ENCODE measurements at regions not wholly inside any gene's neighbourhood (a gene's known extent, or its start where the extent isn't known, plus 50 kb on each side); places are given as distances from the start of the nearest gene placed in this dataset.

DNA sequence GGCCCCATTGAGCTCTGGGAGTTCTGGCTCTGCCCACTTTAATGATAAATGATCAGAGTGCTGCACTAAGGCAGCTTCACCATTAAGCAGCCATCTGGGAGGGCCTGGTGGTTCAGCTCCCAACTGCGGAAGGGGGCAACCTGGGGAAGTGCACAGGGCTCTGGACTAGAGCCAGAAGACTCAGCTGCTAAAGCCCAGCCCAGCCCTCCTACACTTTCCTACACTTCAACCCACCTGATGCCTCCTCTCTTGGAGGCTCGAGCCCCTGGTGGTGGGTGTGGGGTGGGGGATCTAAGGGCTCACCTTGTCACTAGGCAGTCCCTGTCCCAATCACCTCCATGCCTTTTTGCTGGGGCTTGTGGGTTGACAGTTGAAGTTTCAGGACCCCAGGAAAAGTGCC, 60.6 kb upstream of the ANTXRL start:
- no peak overlapping the region for H3K4me3 ChIP-seq (ENCODE audit: insufficient read depth, low read depth, low read length)
- FAIRE-seq, result no peak

DNA sequence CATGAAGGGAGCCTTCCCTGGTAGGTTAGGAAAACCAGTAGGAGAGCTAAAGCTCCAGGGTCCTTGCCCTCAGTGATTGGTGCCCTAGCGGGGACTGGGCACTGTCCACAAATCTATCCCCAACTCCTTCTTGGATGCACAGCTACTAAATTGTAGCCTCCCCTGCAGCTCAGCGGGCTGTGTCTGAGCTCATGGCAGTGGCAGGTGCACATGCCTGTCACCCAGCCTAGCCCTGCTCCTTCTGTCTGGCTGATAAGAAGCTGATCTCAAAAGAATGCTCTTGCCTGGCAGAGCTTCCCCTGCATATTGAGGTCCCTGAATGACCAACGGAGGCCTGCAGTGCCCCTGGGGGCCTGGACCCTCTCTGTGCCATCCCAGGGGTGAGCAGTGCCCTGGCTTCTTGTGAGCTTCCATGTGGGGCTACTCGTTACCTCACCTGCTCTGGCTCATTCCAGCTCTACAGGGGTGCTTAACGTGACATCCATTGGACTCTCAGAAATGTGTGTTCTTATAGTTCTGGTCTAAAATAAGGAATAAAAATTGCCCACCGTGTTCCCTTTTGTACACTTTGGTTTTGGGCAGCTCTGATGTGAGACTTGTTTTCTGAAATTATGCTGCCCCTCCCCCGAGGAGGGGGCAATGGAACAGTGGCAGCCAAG, 59.8 kb upstream of the ANTXRL start:
- no peak overlapping the region for H3K9ac ChIP-seq (ENCODE audit: low read length)
- H3K4me3 ChIP-seq (ENCODE audit: insufficient read depth, low read depth, low read length), result no peak overlapping the region

More for the DNA sequence above, 60.6 kb upstream of the ANTXRL start:
- DNase-seq (ENCODE audit: low read depth), result no peak
- Mint-ChIP-seq H3K4me1 (ENCODE audit: low read depth, unreplicated experiment) (peaks cover 4% of the 10 kb centered on the region), H3K4me3 (ENCODE audit: unreplicated experiment) (no peak overlapping the region), H3K27me3 (ENCODE audit: low read depth, unreplicated experiment) (peaks cover 29% of the 10 kb centered on the region), H3K9me3 (ENCODE audit: unreplicated experiment) (no peaks in the 10 kb centered on the region), H3K27ac (ENCODE audit: unreplicated experiment) (no peak overlapping the region), H3K36me3 (ENCODE audit: low read depth, unreplicated experiment) (no peaks in the 10 kb centered on the region)
- Histone ChIP-seq H3K79me2 (ENCODE audit: insufficient read depth, low read length) (no peaks in the 10 kb centered on the region), H4K20me1 (ENCODE audit: insufficient read depth, low read length) (no peaks in the 10 kb centered on the region), H3K9ac (ENCODE audit: low read length) (no peak overlapping the region), H3K27me3 (ENCODE audit: insufficient read depth, low read length) (peaks cover 2% of the 10 kb centered on the region), H2AFZ (ENCODE audit: low read depth, low read length) (no peak overlapping the region), H3K27ac (ENCODE audit: low read depth, low read length) (no peak overlapping the region), H3K9me3 (ENCODE audit: insufficient read depth, low read depth, low read length) (no peaks in the 10 kb centered on the region), H3K4me2 (ENCODE audit: low read length) (no peak overlapping the region), H3K36me3 (ENCODE audit: insufficient read depth, low read length) (no peaks in the 10 kb centered on the region), H3K4me1 (ENCODE audit: insufficient read depth, low read length) (no peaks in the 10 kb centered on the region)
- TF ChIP-seq, protein P1, sequence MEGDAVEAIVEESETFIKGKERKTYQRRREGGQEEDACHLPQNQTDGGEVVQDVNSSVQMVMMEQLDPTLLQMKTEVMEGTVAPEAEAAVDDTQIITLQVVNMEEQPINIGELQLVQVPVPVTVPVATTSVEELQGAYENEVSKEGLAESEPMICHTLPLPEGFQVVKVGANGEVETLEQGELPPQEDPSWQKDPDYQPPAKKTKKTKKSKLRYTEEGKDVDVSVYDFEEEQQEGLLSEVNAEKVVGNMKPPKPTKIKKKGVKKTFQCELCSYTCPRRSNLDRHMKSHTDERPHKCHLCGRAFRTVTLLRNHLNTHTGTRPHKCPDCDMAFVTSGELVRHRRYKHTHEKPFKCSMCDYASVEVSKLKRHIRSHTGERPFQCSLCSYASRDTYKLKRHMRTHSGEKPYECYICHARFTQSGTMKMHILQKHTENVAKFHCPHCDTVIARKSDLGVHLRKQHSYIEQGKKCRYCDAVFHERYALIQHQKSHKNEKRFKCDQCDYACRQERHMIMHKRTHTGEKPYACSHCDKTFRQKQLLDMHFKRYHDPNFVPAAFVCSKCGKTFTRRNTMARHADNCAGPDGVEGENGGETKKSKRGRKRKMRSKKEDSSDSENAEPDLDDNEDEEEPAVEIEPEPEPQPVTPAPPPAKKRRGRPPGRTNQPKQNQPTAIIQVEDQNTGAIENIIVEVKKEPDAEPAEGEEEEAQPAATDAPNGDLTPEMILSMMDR (IDR thresholded peaks at IDR 0.05; ENCODE audit: insufficient read depth, low read depth, low read length), result no peak
- TF ChIP-seq EZH2 (IDR thresholded peaks at IDR 0.05; ENCODE audit: insufficient read depth, low read length), result no peak

DNA sequence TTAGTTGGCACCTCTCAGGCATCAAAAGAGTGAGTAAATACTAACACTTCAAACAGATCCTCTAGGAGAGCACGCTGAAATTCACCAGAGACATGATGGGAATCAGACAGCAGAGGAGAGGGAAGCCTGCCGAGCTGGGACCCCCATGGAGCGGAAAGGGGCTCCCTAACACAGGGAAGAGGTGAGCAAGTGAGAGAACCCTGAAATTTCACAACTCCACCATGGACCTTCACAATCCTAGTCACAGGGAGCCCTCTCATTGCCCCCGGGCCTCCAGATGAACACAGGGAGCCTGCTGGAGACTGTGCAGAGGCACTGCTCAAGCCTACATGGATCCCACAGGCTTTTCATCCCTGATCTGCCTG, 59.2 kb upstream of the ANTXRL start:
- TF ChIP-seq, protein P1 (IDR thresholded peaks at IDR 0.05; ENCODE audit: insufficient read depth, low read depth, low read length), result no peak
- no peak for TF ChIP-seq EZH2 (IDR thresholded peaks at IDR 0.05; ENCODE audit: insufficient read depth, low read length)
- FAIRE-seq (no peak), DNase-seq (ENCODE audit: low read depth) (no peak)
- Histone ChIP-seq H3K27ac (ENCODE audit: low read depth, low read length) (no peak overlapping the region), H3K79me2 (ENCODE audit: insufficient read depth, low read length) (no peaks in the 10 kb centered on the region), H2AFZ (ENCODE audit: low read depth, low read length) (no peak overlapping the region), H3K27me3 (ENCODE audit: insufficient read depth, low read length) (peaks cover 2% of the 10 kb centered on the region), H3K36me3 (ENCODE audit: insufficient read depth, low read length) (no peaks in the 10 kb centered on the region), H4K20me1 (ENCODE audit: insufficient read depth, low read length) (no peaks in the 10 kb centered on the region), H3K4me3 (ENCODE audit: insufficient read depth, low read depth, low read length) (no peak overlapping the region), H3K4me2 (ENCODE audit: low read length) (no peak overlapping the region), H3K9me3 (ENCODE audit: insufficient read depth, low read depth, low read length) (no peaks in the 10 kb centered on the region), H3K9ac (ENCODE audit: low read length) (no peak overlapping the region), H3K4me1 (ENCODE audit: insufficient read depth, low read length) (no peaks in the 10 kb centered on the region)
- Mint-ChIP-seq H3K4me1 (ENCODE audit: low read depth, unreplicated experiment) (peaks cover 3% of the 10 kb centered on the region), H3K36me3 (ENCODE audit: low read depth, unreplicated experiment) (no peaks in the 10 kb centered on the region), H3K9me3 (ENCODE audit: unreplicated experiment) (no peaks in the 10 kb centered on the region), H3K27ac (ENCODE audit: unreplicated experiment) (no peak overlapping the region), H3K27me3 (ENCODE audit: low read depth, unreplicated experiment) (peaks cover 30% of the 10 kb centered on the region), H3K4me3 (ENCODE audit: unreplicated experiment) (no peak overlapping the region)

More for the DNA sequence above, 59.8 kb upstream of the ANTXRL start:
- Histone ChIP-seq H3K79me2 (ENCODE audit: insufficient read depth, low read length) (no peaks in the 10 kb centered on the region), H3K4me1 (ENCODE audit: insufficient read depth, low read length) (no peaks in the 10 kb centered on the region), H3K4me2 (ENCODE audit: low read length) (no peak overlapping the region), H4K20me1 (ENCODE audit: insufficient read depth, low read length) (no peaks in the 10 kb centered on the region), H3K36me3 (ENCODE audit: insufficient read depth, low read length) (no peaks in the 10 kb centered on the region), H2AFZ (ENCODE audit: low read depth, low read length) (no peak overlapping the region), H3K27ac (ENCODE audit: low read depth, low read length) (no peak overlapping the region), H3K9me3 (ENCODE audit: insufficient read depth, low read depth, low read length) (no peaks in the 10 kb centered on the region), H3K27me3 (ENCODE audit: insufficient read depth, low read length) (peaks cover 2% of the 10 kb centered on the region)
- FAIRE-seq (no peak), DNase-seq (ENCODE audit: low read depth) (no peak)
- no peak overlapping the region for H3K27ac Mint-ChIP-seq (ENCODE audit: unreplicated experiment)
- H3K36me3 Mint-ChIP-seq (ENCODE audit: low read depth, unreplicated experiment), result no peaks in the 10 kb centered on the region
- no peaks in the 10 kb centered on the region for H3K9me3 Mint-ChIP-seq (ENCODE audit: unreplicated experiment)
- TF ChIP-seq EZH2 (IDR thresholded peaks at IDR 0.05; ENCODE audit: insufficient read depth, low read length), result no peak
- TF ChIP-seq, protein P1 (IDR thresholded peaks at IDR 0.05; ENCODE audit: insufficient read depth, low read depth, low read length), result no peak
- H3K4me1 Mint-ChIP-seq (ENCODE audit: low read depth, unreplicated experiment), result peaks cover 4% of the 10 kb centered on the region
- no peak overlapping the region for H3K4me3 Mint-ChIP-seq (ENCODE audit: unreplicated experiment)
- H3K27me3 Mint-ChIP-seq (ENCODE audit: low read depth, unreplicated experiment), result peaks cover 29% of the 10 kb centered on the region
